Gastroesophageal sphincter (tissue), 3 donors: ENCODE measurements at regions not wholly inside any gene's neighbourhood (a gene's known extent, or its start where the extent isn't known, plus 50 kb on each side); places are given as distances from the start of the nearest gene placed in this dataset.

Source experiments
- EP300 ChIP-seq: sonication (generic); formaldehyde crosslinking; IDR thresholded peaks from one replicate; pipeline ENCODE4 v1.6.1; 2017; ENCODE audit warnings: antibody characterized with exemption, mild to moderate bottlenecking
- POLR2A ChIP-seq, 2 donors: fragments of 450-650 bp; IDR thresholded peaks; one replicate each; pipeline ENCODE4 v1.6.1; 2017; ENCODE audit warnings: antibody characterized with exemption in 2 of 2, mild to moderate bottlenecking in 2 of 2, moderate library complexity in 1 of 2
- POLR2AphosphoS5 ChIP-seq: sonication (generic); formaldehyde crosslinking; IDR thresholded peaks from one replicate; pipeline ENCODE4 v1.6.1; 2017; ENCODE audit warnings: antibody characterized with exemption
- TF ChIP-seq, protein P1 (sequence below), 4 experiments: fragments of 200-600 bp in 2 of 4; fragments of 450-650 bp in 2 of 4; sonication (generic) in 1 of 4; IDR thresholded peaks; one replicate each; pipeline ENCODE4 v1.5.1; 2017 to 2019; ENCODE audit warnings: antibody characterized with exemption in 4 of 4, mild to moderate bottlenecking in 2 of 4, moderate library complexity in 2 of 4

DNA sequence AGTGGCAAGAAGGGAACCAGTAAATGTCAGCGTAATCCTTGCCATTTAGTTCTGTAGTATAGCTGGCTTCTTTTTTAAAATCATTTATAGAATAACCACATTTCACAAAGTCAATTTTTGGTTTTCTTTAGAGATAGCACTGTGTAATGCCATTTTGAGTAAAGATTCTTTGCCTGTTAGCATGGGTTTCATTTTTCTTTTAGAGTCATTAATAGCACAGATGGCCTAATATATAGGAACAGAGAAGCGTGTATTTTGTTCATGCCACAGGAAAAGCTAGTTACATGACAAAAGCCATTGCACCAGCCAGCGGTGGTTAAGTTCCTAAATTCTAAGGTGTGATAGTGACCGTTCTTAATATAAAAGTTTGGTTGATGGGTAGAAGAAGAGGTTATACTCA, 1363.9 kb downstream of the MAT2B start:
- TF ChIP-seq POLR2A (IDR thresholded peaks at IDR 0.05) (no peak), EP300 (no peak), POLR2AphosphoS5 (no peak)
- TF ChIP-seq, protein P1, sequence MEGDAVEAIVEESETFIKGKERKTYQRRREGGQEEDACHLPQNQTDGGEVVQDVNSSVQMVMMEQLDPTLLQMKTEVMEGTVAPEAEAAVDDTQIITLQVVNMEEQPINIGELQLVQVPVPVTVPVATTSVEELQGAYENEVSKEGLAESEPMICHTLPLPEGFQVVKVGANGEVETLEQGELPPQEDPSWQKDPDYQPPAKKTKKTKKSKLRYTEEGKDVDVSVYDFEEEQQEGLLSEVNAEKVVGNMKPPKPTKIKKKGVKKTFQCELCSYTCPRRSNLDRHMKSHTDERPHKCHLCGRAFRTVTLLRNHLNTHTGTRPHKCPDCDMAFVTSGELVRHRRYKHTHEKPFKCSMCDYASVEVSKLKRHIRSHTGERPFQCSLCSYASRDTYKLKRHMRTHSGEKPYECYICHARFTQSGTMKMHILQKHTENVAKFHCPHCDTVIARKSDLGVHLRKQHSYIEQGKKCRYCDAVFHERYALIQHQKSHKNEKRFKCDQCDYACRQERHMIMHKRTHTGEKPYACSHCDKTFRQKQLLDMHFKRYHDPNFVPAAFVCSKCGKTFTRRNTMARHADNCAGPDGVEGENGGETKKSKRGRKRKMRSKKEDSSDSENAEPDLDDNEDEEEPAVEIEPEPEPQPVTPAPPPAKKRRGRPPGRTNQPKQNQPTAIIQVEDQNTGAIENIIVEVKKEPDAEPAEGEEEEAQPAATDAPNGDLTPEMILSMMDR (IDR thresholded peaks at IDR 0.05), result no peak
